Astrocyte (in vitro differentiated cells and primary cell): ENCODE measurements at regions not wholly inside any gene's neighbourhood (a gene's known extent, or its start where the extent isn't known, plus 50 kb on each side); places are given as distances from the start of the nearest gene placed in this dataset.
"Not testable (repeated sequence)": the region's sequence is repeated elsewhere in the genome, so short reads cannot be mapped to it uniquely, and the experiment has no call there.

Experiments
- DNase-seq: peaks from one replicate; pipeline ENCODE4 v3.0.0-alpha.2; 2010; ENCODE audit warnings: low read depth
- FAIRE-seq: peaks from 2 replicates; lab custom pipeline; 2011; peaks lifted over from hg19 to GRCh38; lab: Jason Lieb, UNC
- H2AFZ ChIP-seq: 2 replicates; pipeline ENCODE4 v1.6.0; 2012; ENCODE audit warnings: low read depth, low read length, inconsistent platforms
- H3K27ac ChIP-seq: 2 replicates; pipeline ENCODE4 v1.5.1; 2011; ENCODE audit warnings: low read depth, low read length, inconsistent platforms
- H3K27me3 ChIP-seq: 2 replicates; pipeline ENCODE4 v1.6.0; 2011; ENCODE audit warnings: low read length, inconsistent platforms; ENCODE audit not compliant: insufficient read depth
- H3K36me3 ChIP-seq: 2 replicates; pipeline ENCODE4 v1.5.1; 2011; ENCODE audit warnings: low read length, inconsistent platforms; ENCODE audit not compliant: insufficient read depth
- H3K4me1 ChIP-seq: 2 replicates; pipeline ENCODE4 v1.5.1; 2011; ENCODE audit warnings: low read length, inconsistent platforms; ENCODE audit not compliant: insufficient read depth
- H3K4me2 ChIP-seq: 2 replicates; pipeline ENCODE4 v1.6.0; 2012; ENCODE audit warnings: low read length, inconsistent platforms
- H3K4me3 ChIP-seq: 2 replicates; pipeline ENCODE4 v1.5.1; 2011; ENCODE audit warnings: low read depth, mild to moderate bottlenecking, low read length, inconsistent platforms; ENCODE audit not compliant: insufficient read depth
- H3K79me2 ChIP-seq: 2 replicates; pipeline ENCODE4 v1.6.0; 2012; ENCODE audit warnings: mild to moderate bottlenecking, low read length, inconsistent platforms; ENCODE audit not compliant: insufficient read depth
- H3K9ac ChIP-seq: 2 replicates; pipeline ENCODE4 v1.6.0; 2012; ENCODE audit warnings: mild to moderate bottlenecking, low read length, inconsistent platforms
- H3K9me3 ChIP-seq: 2 replicates; pipeline ENCODE4 v1.5.1; 2012; ENCODE audit warnings: low read depth, mild to moderate bottlenecking, low read length, inconsistent platforms; ENCODE audit not compliant: insufficient read depth
- H4K20me1 ChIP-seq: 2 replicates; pipeline ENCODE4 v1.6.0; 2012; ENCODE audit warnings: low read length, inconsistent platforms; ENCODE audit not compliant: insufficient read depth
- H3K27ac Mint-ChIP-seq: one replicate; pipeline ENCODE4 v1.8.0; 2021; ENCODE audit warnings: mild to moderate bottlenecking, mixed read lengths; ENCODE audit not compliant: unreplicated experiment
- H3K27me3 Mint-ChIP-seq: one replicate; pipeline ENCODE4 v1.8.0; 2021; ENCODE audit warnings: low read depth, mixed read lengths; ENCODE audit not compliant: unreplicated experiment
- H3K36me3 Mint-ChIP-seq: one replicate; pipeline ENCODE4 v1.8.0; 2021; ENCODE audit warnings: low read depth, mixed read lengths; ENCODE audit not compliant: unreplicated experiment
- H3K4me1 Mint-ChIP-seq: one replicate; pipeline ENCODE4 v1.8.0; 2021; ENCODE audit warnings: low read depth, mixed read lengths; ENCODE audit not compliant: unreplicated experiment
- H3K4me3 Mint-ChIP-seq: one replicate; pipeline ENCODE4 v1.8.0; 2021; ENCODE audit warnings: mild to moderate bottlenecking, moderate library complexity, mixed read lengths; ENCODE audit not compliant: unreplicated experiment
- H3K9me3 Mint-ChIP-seq: one replicate; pipeline ENCODE4 v1.8.0; 2021; ENCODE audit warnings: mild to moderate bottlenecking, mixed read lengths; ENCODE audit not compliant: unreplicated experiment
- EZH2 ChIP-seq: IDR thresholded peaks from 2 replicates; pipeline ENCODE4 v1.6.1; 2012; ENCODE audit warnings: mild to moderate bottlenecking, low read length, inconsistent platforms; ENCODE audit not compliant: insufficient read depth
- TF ChIP-seq, protein P1 (sequence below): IDR thresholded peaks from 2 replicates; pipeline ENCODE4 v1.5.1; 2011; ENCODE audit warnings: low read depth, mild to moderate bottlenecking, inconsistent platforms, low read length, moderate library complexity; ENCODE audit not compliant: insufficient read depth

DNA sequence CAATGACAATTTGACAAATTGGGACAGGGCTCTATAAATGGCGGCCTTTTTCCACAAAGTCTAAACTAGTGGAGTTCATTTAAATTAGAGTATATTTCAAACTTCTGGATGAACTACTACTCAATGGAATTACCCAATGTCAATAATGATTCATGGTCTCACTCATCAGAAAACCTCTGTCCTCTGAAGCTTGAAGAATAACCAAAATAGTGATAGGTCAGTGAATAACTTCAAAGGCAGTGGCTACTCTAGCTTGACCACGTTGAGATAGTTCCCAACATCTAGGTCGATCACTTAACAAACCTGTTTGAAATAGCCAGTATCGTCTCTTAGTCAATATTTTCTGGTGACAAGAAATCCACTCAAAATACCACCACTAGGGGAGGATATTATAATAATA lies 197.6 kb downstream of the HDGFL1 start:
- H3K9ac ChIP-seq = no peak overlapping the region
- no peaks in the 10 kb centered on the region for H3K9me3 ChIP-seq
- Mint-ChIP-seq H3K36me3 (no peaks in the 10 kb centered on the region), H3K27me3 (no peaks in the 10 kb centered on the region), H3K4me1 (peaks cover 26% of the 10 kb centered on the region), H3K4me3 (no peak overlapping the region), H3K9me3 (peaks cover under 1% of the 10 kb centered on the region), H3K27ac (no peak overlapping the region)
- TF ChIP-seq, protein P1, sequence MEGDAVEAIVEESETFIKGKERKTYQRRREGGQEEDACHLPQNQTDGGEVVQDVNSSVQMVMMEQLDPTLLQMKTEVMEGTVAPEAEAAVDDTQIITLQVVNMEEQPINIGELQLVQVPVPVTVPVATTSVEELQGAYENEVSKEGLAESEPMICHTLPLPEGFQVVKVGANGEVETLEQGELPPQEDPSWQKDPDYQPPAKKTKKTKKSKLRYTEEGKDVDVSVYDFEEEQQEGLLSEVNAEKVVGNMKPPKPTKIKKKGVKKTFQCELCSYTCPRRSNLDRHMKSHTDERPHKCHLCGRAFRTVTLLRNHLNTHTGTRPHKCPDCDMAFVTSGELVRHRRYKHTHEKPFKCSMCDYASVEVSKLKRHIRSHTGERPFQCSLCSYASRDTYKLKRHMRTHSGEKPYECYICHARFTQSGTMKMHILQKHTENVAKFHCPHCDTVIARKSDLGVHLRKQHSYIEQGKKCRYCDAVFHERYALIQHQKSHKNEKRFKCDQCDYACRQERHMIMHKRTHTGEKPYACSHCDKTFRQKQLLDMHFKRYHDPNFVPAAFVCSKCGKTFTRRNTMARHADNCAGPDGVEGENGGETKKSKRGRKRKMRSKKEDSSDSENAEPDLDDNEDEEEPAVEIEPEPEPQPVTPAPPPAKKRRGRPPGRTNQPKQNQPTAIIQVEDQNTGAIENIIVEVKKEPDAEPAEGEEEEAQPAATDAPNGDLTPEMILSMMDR = no peak
- no peak for TF ChIP-seq EZH2
- no peaks in the 10 kb centered on the region for H4K20me1 ChIP-seq
- peak; percentile 23 for DNase-seq
- no peak overlapping the region for H3K27ac ChIP-seq
- H3K36me3 ChIP-seq = no peaks in the 10 kb centered on the region
- H3K27me3 ChIP-seq = no peaks in the 10 kb centered on the region
- H3K4me3 ChIP-seq = no peak overlapping the region
- H3K4me2 ChIP-seq = no peak overlapping the region
- no peak for FAIRE-seq
- H3K4me1 ChIP-seq = peaks cover 5% of the 10 kb centered on the region
- no peak overlapping the region for H2AFZ ChIP-seq
- no peaks in the 10 kb centered on the region for H3K79me2 ChIP-seq

DNA sequence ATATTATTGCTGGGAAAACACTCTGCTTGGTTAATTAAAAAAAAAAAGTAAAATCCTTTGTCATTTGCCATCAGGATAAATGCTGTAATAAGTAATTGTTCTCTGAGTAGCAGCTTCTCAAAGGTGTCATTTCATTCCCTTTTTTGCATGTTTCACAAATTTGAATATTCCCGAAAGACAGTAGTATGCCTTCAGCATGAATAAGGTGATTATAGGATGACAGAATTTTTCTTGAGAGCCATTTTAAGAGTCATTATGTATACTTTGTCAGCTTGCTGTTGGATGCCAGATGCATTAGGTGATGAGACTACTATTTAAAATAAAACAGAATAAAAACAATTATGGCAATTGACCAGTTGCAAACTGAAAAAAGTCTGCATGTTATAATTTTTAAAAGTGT lies 200.7 kb downstream of the HDGFL1 start:
- no peaks in the 10 kb centered on the region for H3K36me3 ChIP-seq
- peaks cover 5% of the 10 kb centered on the region for H3K4me1 ChIP-seq
- DNase-seq = no peak
- H2AFZ ChIP-seq = no peak overlapping the region
- Mint-ChIP-seq H3K9me3 (no peaks in the 10 kb centered on the region), H3K27ac (no peak overlapping the region), H3K4me1 (peaks cover 18% of the 10 kb centered on the region), H3K4me3 (no peak overlapping the region), H3K36me3 (no peaks in the 10 kb centered on the region), H3K27me3 (no peaks in the 10 kb centered on the region)
- no peak overlapping the region for H3K27ac ChIP-seq
- no peaks in the 10 kb centered on the region for H3K79me2 ChIP-seq
- H3K4me3 ChIP-seq = no peak overlapping the region
- no peaks in the 10 kb centered on the region for H4K20me1 ChIP-seq
- no peaks in the 10 kb centered on the region for H3K9me3 ChIP-seq
- TF ChIP-seq, protein P1 = no peak
- no peak for TF ChIP-seq EZH2
- H3K27me3 ChIP-seq = no peaks in the 10 kb centered on the region
- no peak overlapping the region for H3K9ac ChIP-seq
- no peak overlapping the region for H3K4me2 ChIP-seq
- FAIRE-seq = no peak

DNA sequence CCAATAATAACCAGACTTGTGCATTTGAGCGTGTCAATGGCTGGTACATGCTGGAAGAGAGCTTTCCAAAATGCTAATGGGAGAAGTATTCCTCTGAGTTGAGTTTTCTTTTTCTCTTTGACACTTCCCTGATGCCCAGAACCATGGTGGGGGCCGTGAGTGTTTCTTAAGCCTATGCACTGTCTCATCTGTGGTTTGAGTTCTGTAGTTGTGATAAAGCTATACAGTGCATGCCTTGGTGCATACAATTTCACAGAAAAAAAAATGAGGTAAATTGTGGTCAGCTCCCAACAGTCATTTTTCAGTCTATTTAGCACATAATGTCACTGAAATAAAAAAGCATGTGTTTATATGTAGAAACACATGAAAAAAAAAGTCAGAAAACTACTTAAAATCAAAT lies 204.8 kb downstream of the HDGFL1 start:
- no peak for TF ChIP-seq EZH2
- TF ChIP-seq, protein P1 = no peak
- Histone ChIP-seq H3K27ac (no peak overlapping the region), H3K4me2 (no peak overlapping the region), H3K9me3 (peaks cover 9% of the 10 kb centered on the region), H2AFZ (no peak overlapping the region), H3K27me3 (no peaks in the 10 kb centered on the region), H3K36me3 (no peaks in the 10 kb centered on the region), H3K4me3 (no peak overlapping the region), H3K4me1 (no peaks in the 10 kb centered on the region), H3K79me2 (no peaks in the 10 kb centered on the region), H4K20me1 (no peaks in the 10 kb centered on the region), H3K9ac (no peak overlapping the region)
- FAIRE-seq = no peak
- DNase-seq = peak; percentile 14
- Mint-ChIP-seq H3K36me3 (no peaks in the 10 kb centered on the region), H3K27ac (no peak overlapping the region), H3K27me3 (no peaks in the 10 kb centered on the region), H3K4me3 (no peak overlapping the region), H3K4me1 (peaks cover 3% of the 10 kb centered on the region), H3K9me3 (peaks cover 14% of the 10 kb centered on the region)

DNA sequence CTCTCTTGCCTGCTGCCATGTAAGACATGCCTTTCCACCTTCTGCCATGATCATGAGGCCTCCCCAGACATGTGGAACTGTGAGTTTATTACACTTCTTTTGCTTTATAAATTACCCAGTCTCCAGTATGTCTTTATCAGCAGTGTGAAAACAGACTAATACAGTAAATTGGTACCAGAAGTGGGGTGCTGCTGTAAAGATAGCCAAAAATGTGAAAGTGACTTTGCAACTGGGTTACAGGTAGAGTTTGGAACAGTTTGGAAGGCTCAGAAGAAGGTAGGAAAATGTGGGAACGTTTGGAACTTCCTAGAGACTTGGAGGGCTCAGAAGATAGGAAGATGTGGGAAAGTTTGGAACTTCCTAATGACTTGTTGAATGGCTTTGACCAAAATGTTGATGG lies 209.1 kb downstream of the HDGFL1 start:
- DNase-seq, H3K4me3 ChIP-seq, H3K4me1 Mint-ChIP-seq, H3K36me3 ChIP-seq, H2AFZ ChIP-seq, H3K27ac Mint-ChIP-seq, H3K9ac ChIP-seq, H3K36me3 Mint-ChIP-seq, H3K4me2 ChIP-seq, H3K27me3 ChIP-seq, H3K27ac ChIP-seq, H3K27me3 Mint-ChIP-seq, H3K79me2 ChIP-seq, FAIRE-seq, H4K20me1 ChIP-seq, H3K4me1 ChIP-seq, H3K4me3 Mint-ChIP-seq: not testable (repeated sequence)
- peaks cover 14% of the 10 kb centered on the region for H3K9me3 ChIP-seq
- H3K9me3 Mint-ChIP-seq = peaks cover 15% of the 10 kb centered on the region
